Activated B cell treated with CpG ODN at 0.5 μM for 24 hours (primary cell): ENCODE measurements at regions not wholly inside any gene's neighbourhood (a gene's known extent, or its start where the extent isn't known, plus 50 kb on each side); places are given as distances from the start of the nearest gene placed in this dataset.

Experiments
- ATAC-seq: fragments of 200-7000 bp; cut with Tn5 transposase; one replicate; pipeline ENCODE4 v1.10.0; 2021; ENCODE audit warnings: low read depth, mild to moderate bottlenecking, moderate library complexity
- CTCF ChIA-PET: fragments of 350-600 bp; sonication (Branson Sonifier 250); formaldehyde crosslinking; loops from one replicate; lab custom pipeline; 2021; ENCODE audit warnings: antibody characterized with exemption; lab: Charles Lee
- POLR2A ChIA-PET: fragments of 350-600 bp; sonication (Branson Sonifier 250); formaldehyde crosslinking; loops from one replicate; lab custom pipeline; 2021; ENCODE audit warnings: antibody characterized with exemption; lab: Charles Lee
- DNase-seq: peaks from one replicate; pipeline ENCODE4 v3.0.0; 2022
- H3K27ac Mint-ChIP-seq: one replicate; pipeline ENCODE4 v1.8.0; 2020; ENCODE audit warnings: mixed read lengths
- H3K27me3 Mint-ChIP-seq: one replicate; pipeline ENCODE4 v1.8.0; 2021; ENCODE audit warnings: mixed read lengths
- H3K36me3 Mint-ChIP-seq: one replicate; pipeline ENCODE4 v1.8.0; 2021; ENCODE audit warnings: low read depth, mixed read lengths
- H3K4me1 Mint-ChIP-seq: one replicate; pipeline ENCODE4 v1.8.0; 2021; ENCODE audit warnings: mixed read lengths
- H3K4me3 Mint-ChIP-seq: one replicate; pipeline ENCODE4 v1.8.0; 2020; ENCODE audit warnings: mild to moderate bottlenecking, mixed read lengths
- H3K9me3 Mint-ChIP-seq: one replicate; pipeline ENCODE4 v1.8.0; 2020; ENCODE audit warnings: mixed read lengths
- CTCF ChIP-seq: fragments of 200-600 bp; IDR thresholded peaks from one replicate; pipeline ENCODE4 v1.8.0; 2022; ENCODE audit warnings: antibody characterized with exemption, mild to moderate bottlenecking
- intact Hi-C: fragments of 100-400 bp; cut with micrococcal nuclease; formaldehyde crosslinking; loops from one replicate; pipeline ENCODE4 v1.15.1; 2024

- Mint-ChIP-seq H3K9me3 (no peaks in the 10 kb centered on the region), H3K27me3 (peaks cover 2% of the 10 kb centered on the region), H3K4me1 (no peaks in the 10 kb centered on the region), H3K27ac (no peak overlapping the region), H3K4me3 (no peak overlapping the region), H3K36me3 (no peaks in the 10 kb centered on the region)
- POLR2A ChIA-PET = no interaction called here
- intact Hi-C loops = no loop called here
- CTCF ChIA-PET = no interaction called here
- no peak for TF ChIP-seq CTCF
- DNase-seq (no peak), ATAC-seq (no peak)
Observed at GRCh38 chr9:87390361-87390760, 107.3 kb upstream of the DAPK1 start.

- ChIA-PET POLR2A (no interaction called here), CTCF (no interaction called here)
- ATAC-seq (no peak), DNase-seq (no peak)
- no peaks in the 10 kb centered on the region for H3K4me1 Mint-ChIP-seq
- H3K27ac Mint-ChIP-seq = no peak overlapping the region
- no peak overlapping the region for H3K4me3 Mint-ChIP-seq
- H3K27me3 Mint-ChIP-seq = peaks cover 2% of the 10 kb centered on the region
- no peaks in the 10 kb centered on the region for H3K9me3 Mint-ChIP-seq
- no peak for TF ChIP-seq CTCF
- intact Hi-C loops = no loop called here
- no peaks in the 10 kb centered on the region for H3K36me3 Mint-ChIP-seq
Observed at GRCh38 chr9:87392086-87392485, 105.6 kb upstream of the DAPK1 start.

- DNase-seq = no peak
- ChIA-PET POLR2A (no interaction called here), CTCF (no interaction called here)
- H3K27ac Mint-ChIP-seq = no peak overlapping the region
- no peaks in the 10 kb centered on the region for H3K36me3 Mint-ChIP-seq
- H3K4me1 Mint-ChIP-seq = no peaks in the 10 kb centered on the region
- no peaks in the 10 kb centered on the region for H3K27me3 Mint-ChIP-seq
- no peak for TF ChIP-seq CTCF
- intact Hi-C loops = no loop called here
- no peaks in the 10 kb centered on the region for H3K9me3 Mint-ChIP-seq
- ATAC-seq = no peak
- H3K4me3 Mint-ChIP-seq = no peak overlapping the region
Observed at GRCh38 chr9:87393706-87394230, 103.9 kb upstream of the DAPK1 start.

- Mint-ChIP-seq H3K36me3 (no peaks in the 10 kb centered on the region), H3K27ac (no peak overlapping the region), H3K4me1 (no peaks in the 10 kb centered on the region), H3K9me3 (no peaks in the 10 kb centered on the region), H3K4me3 (no peak overlapping the region), H3K27me3 (no peaks in the 10 kb centered on the region)
- POLR2A ChIA-PET = no interaction called here
- ATAC-seq (no peak), DNase-seq (no peak)
- no peak for TF ChIP-seq CTCF
- CTCF ChIA-PET = no interaction called here
- intact Hi-C loops = no loop called here
Observed at GRCh38 chr9:87395804-87396479, 101.7 kb upstream of the DAPK1 start.

GRCh38 chr9:87401681-87402080 is 96.0 kb upstream of the DAPK1 start:
- Mint-ChIP-seq H3K36me3 (no peaks in the 10 kb centered on the region), H3K4me1 (no peaks in the 10 kb centered on the region), H3K4me3 (no peak overlapping the region), H3K27ac (no peak overlapping the region), H3K9me3 (no peaks in the 10 kb centered on the region), H3K27me3 (no peaks in the 10 kb centered on the region)
- no peak for DNase-seq
- ATAC-seq = no peak
- POLR2A ChIA-PET = no interaction called here
- TF ChIP-seq CTCF = no peak
- intact Hi-C loops = no loop called here
- CTCF ChIA-PET = no interaction called here
